DMS 273 (cell line): ENCODE measurements at regions not wholly inside any gene's neighbourhood (a gene's known extent, or its start where the extent isn't known, plus 50 kb on each side); places are given as distances from the start of the nearest gene placed in this dataset.

Source experiments
- DNase-seq: peaks from one replicate; lab custom pipeline; 2025; ENCODE audit not compliant: unreplicated experiment; lab: John Stamatoyannopoulos, UW

DNA sequence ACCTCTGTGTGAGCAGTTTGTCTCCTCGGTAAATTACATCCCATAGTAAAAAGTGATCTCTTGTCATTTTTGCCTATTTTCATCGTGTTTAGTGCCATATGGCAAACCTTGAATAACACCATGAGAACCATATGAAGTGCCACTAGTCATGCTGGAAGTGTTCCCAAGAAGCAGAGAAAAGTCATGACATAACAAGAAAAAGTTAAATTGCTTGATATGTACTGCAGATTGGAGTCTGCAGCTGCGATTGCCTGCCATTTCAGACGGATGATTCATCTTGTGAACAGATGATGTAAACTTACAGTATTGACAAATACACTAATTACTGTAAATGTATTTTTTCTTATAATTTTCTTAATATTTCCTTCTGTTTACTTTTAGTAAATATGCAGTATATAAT is 846.7 kb downstream of the BCL11A start:
- no peak for DNase-seq

DNA sequence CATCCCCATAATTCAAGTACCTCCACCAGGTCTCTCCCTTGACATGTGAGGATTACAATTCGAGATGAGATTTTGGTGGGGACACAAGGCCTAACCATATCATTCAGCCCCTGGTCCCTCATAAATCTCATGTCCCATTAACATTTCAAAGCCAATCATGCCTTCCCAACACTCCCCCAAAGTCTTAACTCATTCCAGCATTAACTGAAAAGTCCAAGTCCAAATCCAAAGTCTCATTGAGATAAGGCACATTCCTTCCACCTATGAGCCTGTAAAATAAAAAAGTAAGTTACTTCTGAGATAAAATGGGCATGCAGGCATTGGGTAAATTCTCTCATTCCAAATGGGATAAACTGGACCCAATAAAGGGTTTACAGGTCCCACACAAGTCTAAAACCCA is 849.7 kb downstream of the BCL11A start:
- no peak for DNase-seq

DNA sequence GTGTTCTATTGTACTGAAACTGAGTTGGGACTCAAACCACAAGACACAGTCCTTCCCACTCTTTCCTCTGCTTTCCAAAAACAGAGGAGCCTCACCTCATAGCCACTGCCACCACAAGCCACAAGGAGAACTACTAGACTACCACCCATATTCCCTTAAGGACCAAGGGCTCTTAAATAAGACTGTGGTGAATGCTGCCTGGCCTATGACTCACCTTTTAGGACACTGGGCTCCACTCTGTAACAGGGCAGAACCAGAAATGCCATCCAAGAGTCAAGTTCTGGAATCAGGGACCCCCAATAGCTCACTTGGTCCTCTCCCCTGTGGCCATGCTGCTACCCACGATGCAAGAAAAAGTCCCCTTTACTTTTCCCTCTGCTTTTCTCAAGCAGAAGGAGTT is 851.4 kb downstream of the BCL11A start:
- DNase-seq = no peak

DNA sequence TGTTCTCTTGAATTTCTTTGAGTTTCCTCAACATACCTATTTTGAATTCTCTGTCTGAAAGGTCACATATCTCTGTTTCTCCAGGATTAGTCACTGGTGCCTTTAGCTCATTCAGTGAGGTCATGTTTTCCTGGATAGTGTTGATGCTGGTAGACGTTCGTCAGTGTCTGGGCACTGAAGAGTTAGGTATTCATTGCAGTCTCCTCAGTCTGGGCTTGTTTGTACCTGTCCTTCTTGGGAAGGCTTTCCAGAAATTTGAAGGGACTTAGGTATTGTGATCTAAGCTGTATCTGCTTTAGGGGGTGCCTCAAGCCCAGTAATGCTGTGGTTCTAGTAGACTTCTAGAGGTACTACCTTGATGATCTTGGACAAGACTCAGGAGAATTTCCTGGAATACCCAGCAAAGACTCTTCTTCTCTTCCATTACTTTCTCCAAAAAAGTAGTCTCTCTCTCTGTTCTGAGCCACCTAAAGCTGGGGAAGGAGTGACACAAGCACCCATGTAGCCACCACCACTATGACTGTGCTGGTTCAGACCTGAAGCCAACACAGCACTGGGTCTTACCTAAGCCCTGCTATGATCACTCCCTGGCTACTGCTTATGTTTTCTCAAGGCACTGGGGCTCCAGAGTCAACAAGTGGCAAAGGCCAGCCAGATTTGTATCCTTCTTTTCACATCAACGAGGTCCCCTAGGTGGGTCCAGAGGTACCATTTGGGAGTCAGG is 852.0 kb downstream of the BCL11A start:
- no peak for DNase-seq

DNA sequence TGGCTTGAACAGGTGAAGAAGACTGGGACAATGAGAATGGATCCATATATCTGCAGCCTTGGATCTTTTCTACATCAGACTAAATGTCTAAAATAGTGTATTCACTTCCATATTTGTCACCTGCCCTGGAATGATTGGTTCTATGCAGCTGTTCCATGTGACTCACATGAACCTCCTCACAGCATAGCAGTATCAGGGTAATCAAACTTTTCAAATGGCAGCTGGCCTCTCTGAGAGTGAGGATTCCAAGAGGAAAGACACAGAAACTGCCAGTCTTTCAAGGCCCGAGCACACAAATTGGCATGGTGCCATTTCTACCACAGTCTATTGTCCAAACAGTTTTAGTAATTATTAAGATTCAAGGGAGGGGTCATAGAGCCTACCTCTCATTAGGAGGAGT is 859.3 kb downstream of the BCL11A start:
- no peak for DNase-seq

DNA sequence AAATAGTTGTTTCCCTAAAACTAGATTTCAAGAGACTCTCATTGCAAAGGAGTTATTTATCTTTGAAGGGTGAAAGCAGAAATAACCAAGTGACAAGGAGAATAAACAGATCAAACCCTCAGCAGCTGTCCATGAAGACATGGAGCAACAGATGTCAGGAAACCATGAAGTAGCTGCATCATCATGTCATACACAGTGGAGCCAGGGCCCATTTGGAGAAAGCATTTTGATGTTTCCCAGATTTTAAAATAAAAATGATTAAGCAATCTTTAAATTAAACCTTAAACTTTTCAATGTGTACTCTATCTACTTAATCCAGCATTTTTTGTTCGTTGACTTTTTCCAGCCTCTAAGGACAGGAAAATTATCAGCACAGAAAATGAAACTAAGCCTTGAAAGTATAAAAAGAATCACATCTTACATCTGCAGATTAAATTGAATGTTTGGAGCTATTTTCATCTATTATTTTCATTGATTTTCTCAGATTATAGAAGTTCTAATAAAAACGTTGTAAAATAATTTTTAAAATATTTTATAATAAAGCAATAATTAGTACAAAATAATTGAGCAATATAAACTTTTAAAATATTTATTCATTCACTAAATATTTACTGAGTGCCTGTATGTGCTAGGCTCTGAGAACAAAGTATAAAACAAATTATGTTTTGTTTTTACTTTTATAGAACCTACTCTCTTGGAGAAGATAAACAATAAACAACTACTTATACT is 860.1 kb downstream of the BCL11A start:
- no peak for DNase-seq

DNA sequence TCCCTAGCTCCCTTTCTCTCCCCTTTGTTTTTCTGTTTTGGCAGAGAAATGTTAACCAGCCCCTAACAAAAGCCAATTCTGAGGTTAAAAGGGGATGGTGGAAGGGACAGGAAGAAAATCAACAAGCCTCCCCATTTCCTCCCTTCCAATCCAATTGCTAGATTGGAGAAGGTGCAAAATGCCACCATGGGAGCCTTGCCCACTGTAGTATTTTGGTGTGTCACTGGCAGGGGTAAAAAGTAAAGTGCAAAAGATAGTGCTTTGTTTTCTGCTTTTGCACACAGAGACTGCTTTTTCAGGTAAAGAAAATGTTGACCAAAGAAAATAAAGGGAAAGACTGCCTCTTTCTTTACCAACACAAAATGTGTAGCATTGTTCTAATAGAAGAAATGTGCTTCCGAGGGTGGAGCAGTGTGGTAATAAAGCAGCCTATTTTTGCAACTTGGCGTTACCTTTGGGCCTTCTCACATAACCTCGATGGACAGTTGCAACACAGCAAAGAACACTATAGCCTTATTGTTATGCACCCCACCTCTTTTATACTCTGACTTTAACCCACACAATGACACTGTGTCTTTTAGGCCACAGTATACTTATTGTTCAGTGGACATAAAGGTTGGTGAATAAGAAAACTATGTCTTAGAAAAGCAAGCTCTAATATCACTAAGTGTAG is 861.8 kb downstream of the BCL11A start:
- DNase-seq = no peak

DNA sequence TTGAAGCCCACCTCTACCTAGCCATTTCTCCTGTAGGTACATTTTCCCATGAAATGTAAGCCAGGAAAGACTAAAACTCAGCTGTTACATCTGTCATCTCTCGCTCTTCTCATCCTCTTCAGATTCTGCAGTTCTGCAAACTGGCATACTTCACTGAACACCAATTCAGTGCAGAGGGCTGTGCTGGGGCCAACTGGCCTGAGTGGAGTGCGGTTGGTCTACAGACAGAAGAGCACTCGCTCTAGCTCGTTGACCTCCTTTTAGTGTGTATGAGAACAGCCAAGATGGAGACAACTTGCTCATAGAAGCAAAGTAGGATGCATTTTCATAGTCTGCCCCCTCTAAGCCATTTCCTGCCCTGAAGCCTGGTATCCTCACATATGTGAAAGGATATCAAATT is 862.6 kb downstream of the BCL11A start:
- DNase-seq = no peak

DNA sequence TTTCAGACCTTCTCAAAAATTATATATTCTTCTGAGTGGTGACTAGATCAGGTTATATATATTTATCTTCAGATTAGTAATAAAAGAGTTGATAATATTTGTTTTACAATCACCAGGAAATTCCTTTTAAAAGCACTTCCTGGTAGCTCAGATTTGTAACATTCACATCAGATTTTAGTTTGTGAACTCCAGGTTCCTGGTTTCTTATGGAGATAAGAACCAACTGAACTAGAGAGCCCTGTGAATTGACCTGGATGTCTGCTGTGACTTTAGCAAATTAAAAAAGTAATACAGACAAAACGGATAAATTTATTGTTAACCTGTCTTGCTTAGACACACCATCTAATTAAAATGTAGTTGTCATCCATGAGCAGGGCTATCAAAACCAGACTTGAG is 868.7 kb downstream of the BCL11A start:
- DNase-seq = no peak

DNA sequence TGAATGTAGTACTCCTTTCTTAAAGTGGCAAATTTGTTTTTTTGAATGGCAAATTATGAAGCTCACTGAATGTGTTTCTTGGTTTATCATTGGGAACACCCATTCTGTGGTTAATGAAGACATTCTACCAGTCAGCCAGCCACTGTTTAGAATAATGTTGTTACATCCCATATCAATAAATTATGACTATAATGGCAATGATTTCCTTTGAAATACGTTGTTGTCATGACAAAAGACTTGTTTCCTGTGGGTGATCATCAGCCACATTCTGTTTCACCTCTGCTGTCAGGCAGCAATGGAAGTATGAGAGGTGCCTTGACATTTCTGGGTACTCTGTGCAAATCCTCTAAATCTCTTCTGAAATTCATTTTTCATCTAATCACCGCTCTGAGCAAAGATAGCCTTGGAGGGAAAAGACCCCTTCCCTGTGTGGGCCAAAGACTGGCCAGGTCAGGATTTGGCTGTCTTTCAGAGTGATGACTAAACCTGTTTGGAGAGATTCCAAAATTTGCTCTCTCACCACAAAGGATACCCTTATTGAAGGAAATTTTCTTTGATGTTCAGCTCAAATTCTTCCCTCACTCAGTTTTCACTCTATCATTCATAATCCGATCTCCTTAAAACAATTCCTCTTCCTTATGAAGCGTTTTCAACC is 869.2 kb downstream of the BCL11A start:
- DNase-seq = no peak

DNA sequence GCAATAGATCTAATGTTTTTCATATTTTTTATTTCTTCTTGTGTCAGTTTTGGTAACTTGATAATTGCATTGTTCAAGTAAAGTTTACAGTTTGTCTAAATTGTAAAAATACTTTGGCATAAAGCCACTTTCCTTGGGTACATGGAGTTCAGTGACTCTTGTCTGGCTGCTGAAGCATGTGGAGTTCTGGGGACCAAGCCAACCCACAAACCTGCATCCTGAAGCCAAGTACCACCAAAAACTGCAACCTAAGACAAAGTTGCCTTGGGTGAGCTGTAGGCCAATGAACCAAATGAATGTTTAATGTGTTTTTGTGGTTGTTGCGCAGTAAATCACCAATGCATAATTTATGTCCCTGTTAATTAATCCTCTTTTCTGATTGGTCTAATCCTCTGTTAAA is 872.6 kb downstream of the BCL11A start:
- no peak for DNase-seq

DNA sequence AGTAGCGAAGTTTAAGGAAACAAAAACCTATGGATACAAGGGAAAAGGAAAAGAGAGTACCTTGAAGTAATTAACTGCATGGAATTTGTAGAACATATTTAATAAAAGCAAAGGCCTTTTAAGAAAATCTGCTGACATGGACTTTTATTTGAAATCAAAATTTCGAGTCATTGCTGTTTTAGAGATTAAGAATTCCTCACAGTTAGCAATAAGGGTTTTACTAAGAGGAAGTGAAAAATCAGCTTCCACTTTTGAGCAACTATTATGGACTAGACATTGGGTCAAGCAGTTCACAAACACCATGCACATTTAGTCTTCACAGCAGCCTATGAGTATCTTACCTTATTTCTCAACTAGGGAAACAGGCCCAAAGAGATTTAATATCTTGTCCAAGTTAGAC is 876.3 kb downstream of the BCL11A start:
- no peak for DNase-seq

DNA sequence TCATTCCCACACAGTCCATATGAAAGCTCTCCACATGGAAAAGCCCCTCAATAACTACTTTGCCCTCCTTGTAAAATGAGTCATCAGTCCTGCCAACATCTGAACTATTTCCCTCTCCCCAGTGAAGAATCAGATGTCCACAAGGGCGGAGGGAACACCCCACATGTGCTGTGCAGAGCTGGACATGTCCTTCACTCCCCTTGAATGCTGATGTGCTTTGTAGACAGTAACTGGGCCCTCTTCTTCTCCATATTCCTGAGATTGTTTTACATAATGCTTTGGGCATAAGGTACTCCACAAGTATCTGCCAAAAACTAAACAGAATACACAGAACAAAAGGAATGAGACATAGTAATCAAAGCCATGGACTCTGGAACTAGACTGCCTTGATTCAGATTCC is 879.4 kb downstream of the BCL11A start:
- no peak for DNase-seq

DNA sequence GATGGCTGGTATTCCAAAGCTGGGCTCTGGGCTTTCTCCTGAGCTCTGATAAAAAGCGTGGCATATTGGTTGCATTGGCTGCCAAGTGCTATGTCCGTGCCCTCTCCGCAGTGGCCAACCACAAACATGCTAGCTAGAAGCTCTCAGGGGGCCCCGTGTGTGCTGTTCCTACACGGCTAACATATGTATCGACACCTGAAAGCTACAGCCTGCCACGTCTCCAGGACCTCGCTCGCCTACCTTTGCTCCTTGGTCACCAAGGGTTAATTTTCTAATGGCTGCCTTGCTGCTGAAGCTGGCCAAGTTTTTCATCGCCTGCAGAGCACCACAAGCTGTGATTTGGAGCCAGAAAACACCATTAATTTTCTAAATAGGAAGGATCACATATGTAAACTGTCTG is 888.4 kb downstream of the BCL11A start:
- no peak for DNase-seq

DNA sequence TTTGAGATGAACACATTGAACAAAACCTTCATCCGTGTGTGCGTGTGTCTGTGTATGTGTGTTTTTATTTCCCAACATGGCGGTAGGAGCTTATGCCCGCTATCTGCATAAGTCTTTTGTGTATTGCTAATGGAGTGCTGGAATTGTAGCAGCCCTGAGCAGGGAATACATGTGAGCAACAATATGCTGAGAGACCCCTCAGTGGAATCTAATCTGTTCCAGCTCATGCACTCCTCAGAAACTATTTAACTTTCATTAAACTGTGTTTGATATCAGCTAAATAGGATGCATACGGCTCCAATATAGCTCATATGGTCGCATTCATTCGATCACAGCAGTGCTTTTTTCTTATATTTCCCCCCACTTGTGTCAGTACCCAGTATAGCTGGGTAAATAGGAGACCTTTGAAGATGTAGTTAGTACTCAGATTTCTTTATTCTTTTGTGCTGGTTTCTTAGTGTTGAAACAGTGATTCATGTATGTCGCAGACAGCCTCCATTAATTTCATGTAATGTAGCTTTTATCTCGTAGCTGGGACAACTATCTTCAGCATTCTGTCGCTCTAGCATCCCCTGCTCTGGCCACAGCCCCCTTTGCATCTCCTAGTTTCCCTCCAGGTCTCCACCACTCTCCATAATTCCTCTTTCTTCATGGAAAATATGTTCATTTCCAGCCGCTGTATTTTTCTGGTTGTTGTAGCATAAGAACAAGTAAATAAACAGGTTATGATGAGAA is 891.2 kb downstream of the BCL11A start:
- no peak for DNase-seq

DNA sequence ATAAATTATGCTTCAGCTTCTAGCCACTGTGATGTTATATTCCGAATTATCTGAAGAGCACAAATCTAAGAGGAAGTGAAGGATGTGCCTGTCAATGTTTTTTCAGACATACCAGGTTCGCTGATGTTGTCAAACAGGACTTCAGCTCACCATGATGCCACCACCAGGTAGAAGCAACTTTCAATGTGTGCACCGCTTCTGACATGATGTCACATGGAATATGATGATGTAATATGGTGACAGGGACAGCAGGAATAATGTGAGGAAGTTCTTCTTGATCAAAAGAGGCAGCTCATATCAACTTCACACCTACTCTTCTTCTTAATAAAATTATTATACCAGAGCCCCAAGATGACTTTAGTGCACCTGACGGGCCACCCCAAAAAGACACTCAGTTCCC is 893.2 kb downstream of the BCL11A start:
- DNase-seq = no peak

DNA sequence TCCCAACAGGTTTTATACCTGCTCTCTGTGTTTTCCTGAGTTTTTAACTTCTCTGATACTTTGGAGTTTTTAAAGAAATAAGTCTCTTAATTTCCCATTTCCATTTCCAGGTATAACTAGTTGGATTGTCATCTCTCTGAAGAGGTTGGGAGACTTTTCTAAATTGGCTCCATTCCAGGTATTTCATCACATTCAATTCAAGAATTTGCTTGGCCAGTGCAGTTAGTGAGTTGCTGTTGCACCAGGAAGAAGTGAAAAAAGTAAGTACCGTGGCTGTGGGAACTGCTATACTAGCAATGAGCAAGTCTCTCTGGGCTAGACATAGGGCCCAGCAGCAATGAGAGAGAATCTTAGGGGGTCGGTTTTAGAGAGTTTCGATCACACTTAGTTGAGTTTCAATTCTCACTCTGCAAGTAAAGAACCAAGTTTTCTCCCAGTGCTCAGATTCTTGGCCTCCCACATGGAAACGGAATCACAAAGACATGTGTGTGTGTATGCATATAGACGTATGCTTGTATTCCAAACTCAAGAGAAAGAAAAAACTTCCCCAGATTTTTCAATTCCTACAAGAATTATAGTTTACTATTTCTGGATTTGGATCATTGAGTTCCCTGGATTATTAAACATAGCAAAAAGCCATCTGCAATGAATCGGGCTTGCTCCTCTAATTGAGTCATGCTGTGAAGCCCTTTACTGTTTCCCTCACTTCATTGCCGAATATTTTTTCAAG is 894.4 kb downstream of the BCL11A start:
- no peak for DNase-seq

DNA sequence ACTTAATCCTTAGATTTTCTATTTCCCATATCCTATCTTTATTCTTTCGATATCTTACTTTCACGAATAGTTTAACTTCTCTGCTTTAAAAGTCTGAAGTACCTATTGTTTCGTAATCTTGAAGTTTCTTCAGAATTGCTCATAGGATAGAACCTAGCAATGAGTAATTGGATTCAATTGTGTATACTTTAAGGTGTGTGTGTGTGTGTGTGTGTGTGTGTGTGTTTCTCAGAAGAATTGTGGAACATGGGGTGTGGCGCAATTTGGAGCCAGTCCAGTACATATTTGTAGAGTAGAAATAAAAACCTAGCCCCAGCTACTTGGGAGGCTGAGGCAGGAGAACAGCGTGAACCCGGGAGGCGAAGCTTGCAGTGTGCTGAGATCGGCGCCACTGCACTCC is 897.6 kb downstream of the BCL11A start:
- no peak for DNase-seq

DNA sequence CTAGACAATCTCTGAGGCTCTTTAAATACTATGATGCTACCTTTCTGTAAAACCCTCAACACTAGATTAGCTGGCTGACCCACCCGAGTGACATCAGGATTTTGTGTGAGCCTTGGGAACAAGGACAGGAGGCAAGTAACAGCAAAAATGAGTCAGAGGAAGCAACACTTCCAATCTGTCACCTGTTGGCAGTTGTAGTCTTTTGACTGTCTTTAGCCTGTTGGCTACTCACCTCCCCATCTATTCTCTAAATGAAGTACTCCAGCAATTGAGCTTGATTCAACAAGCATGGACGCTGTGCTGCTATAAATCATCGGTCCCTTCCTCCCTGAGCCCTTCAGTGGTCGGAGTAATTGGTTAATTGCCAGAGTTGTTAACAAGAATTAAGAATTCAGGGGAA is 898.7 kb downstream of the BCL11A start:
- DNase-seq = no peak

DNA sequence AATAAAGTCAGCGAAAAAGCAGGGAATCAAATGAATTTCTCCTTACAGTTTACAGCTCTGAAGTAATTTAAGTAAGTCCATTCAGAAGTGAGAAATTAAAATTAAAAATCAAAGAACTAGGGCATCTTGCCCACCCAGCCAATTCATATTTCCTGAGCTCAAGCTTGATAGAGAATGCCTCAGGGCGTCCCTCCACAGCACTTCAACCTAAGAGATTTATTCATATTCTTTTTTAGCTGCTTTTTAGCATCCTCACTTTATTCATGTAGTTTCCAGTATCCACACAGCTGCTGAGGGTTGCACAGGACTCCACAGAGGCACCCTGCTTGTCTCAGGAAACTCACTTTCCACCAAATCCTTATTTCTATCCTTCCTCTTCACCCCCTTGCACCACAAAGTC is 900.3 kb downstream of the BCL11A start:
- DNase-seq = no peak

DNA sequence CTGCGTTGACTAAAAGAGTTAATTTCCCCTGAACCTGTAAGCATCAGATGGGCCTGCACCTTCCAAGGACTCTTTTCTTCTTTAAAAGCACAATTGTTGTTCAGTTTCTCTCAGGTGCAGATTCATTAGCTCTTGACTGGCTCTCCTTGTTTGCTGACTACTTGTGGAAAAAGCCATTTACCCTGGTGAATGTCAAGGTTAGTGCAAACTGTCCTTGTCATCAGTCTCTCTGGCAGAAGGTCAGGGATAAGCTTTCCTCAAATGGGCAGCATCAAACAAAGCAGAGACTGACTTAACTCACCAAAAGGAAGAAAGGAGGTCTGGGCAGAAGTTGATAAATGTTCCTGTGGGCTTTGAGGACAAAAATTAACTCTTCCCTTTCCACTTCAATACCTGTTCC is 922.7 kb downstream of the BCL11A start:
- DNase-seq = no peak
